Activated T-cell treated with anti-CD3 and anti-CD28 coated beads, Interleukin-2, amount 50 U/mL, for 72 hours (primary cell): ENCODE measurements at regions not wholly inside any gene's neighbourhood (a gene's known extent, or its start where the extent isn't known, plus 50 kb on each side); places are given as distances from the start of the nearest gene placed in this dataset.
"Not testable (repeated sequence)": the region's sequence is repeated elsewhere in the genome, so short reads cannot be mapped to it uniquely, and the experiment has no call there.

Experiments
- ATAC-seq, 2 donors: fragments of 150-1000 bp; cut with Tn5 transposase; replicated peaks in 1 of 2; 2 replicates each; pipeline ENCODE4 v1.10.0; 2021; ENCODE audit warnings: moderate library complexity in 2 of 2, mild to moderate bottlenecking in 1 of 2
- DNase-seq, 2 donors: peaks; one replicate each; pipeline ENCODE4 v3.0.0; 2021 to 2022; ENCODE audit warnings: mixed read lengths in 1 of 2
- H3K27ac Mint-ChIP-seq: one replicate; pipeline ENCODE4 v1.8.0; 2022; ENCODE audit warnings: mild to moderate bottlenecking, moderate library complexity, mixed read lengths
- H3K27me3 Mint-ChIP-seq: one replicate; pipeline ENCODE4 v1.8.0; 2022; ENCODE audit warnings: low read depth, mixed read lengths
- H3K36me3 Mint-ChIP-seq, 2 donors: one replicate each; pipeline ENCODE4 v1.8.0; 2022; ENCODE audit warnings: mixed read lengths in 2 of 2, mild to moderate bottlenecking in 1 of 2; ENCODE audit not compliant: insufficient read depth in 2 of 2
- H3K4me1 Mint-ChIP-seq: one replicate; pipeline ENCODE4 v1.8.0; 2022; ENCODE audit warnings: low read depth, mixed read lengths
- H3K4me3 Mint-ChIP-seq, 2 donors: one replicate each; pipeline ENCODE4 v1.8.0; 2022; ENCODE audit warnings: mild to moderate bottlenecking in 2 of 2, mixed read lengths in 2 of 2, moderate library complexity in 2 of 2
- H3K9me3 Mint-ChIP-seq, 2 donors: one replicate each; pipeline ENCODE4 v1.8.0; 2022; ENCODE audit warnings: mixed read lengths in 2 of 2

GRCh38 chr7:46079421-46079820 is 158.3 kb upstream of the IGFBP3 start:
- ATAC-seq (no peak), DNase-seq (no peak)
- Mint-ChIP-seq H3K27ac (no peak overlapping the region), H3K4me3 (no peak overlapping the region), H3K4me1 (no peaks in the 10 kb centered on the region), H3K36me3 (no peaks in the 10 kb centered on the region), H3K9me3 (peaks cover 1 to 4% of the 10 kb centered on the region in 2 donors), H3K27me3 (no peaks in the 10 kb centered on the region)

GRCh38 chr7:46076527-46076926 is 155.5 kb upstream of the IGFBP3 start:
- Mint-ChIP-seq H3K27ac (no peak overlapping the region), H3K4me1 (no peaks in the 10 kb centered on the region), H3K9me3 (peaks cover 0 to 4% of the 10 kb centered on the region in 2 donors), H3K36me3 (no peaks in the 10 kb centered on the region), H3K4me3 (no peak overlapping the region), H3K27me3 (no peaks in the 10 kb centered on the region)
- no peak for ATAC-seq
- DNase-seq, result no peak

GRCh38 chr7:46072722-46073121 is 151.7 kb upstream of the IGFBP3 start:
- Mint-ChIP-seq H3K27me3 (no peaks in the 10 kb centered on the region), H3K9me3 (peaks cover 0 to 3% of the 10 kb centered on the region in 2 donors), H3K27ac (no peak overlapping the region), H3K4me3 (no peak overlapping the region), H3K4me1 (no peaks in the 10 kb centered on the region), H3K36me3 (no peaks in the 10 kb centered on the region)
- ATAC-seq (no peak), DNase-seq (no peak)

- Mint-ChIP-seq H3K4me3 (no peak overlapping the region), H3K27me3 (no peaks in the 10 kb centered on the region), H3K27ac (no peak overlapping the region), H3K36me3 (no peaks in the 10 kb centered on the region), H3K4me1 (no peaks in the 10 kb centered on the region), H3K9me3 (peaks cover 0 to 3% of the 10 kb centered on the region in 2 donors)
- ATAC-seq (no peak), DNase-seq (no peak)
These were observed 150.5 kb upstream of the IGFBP3 start for GRCh38 chr7:46071601-46072000.

- Mint-ChIP-seq H3K36me3 (no peaks in the 10 kb centered on the region), H3K9me3 (peaks cover 0 to 3% of the 10 kb centered on the region in 2 donors), H3K4me3 (no peak overlapping the region), H3K27ac (no peak overlapping the region), H3K27me3 (no peaks in the 10 kb centered on the region), H3K4me1 (no peaks in the 10 kb centered on the region)
- ATAC-seq (no peak), DNase-seq (no peak)
These were observed 150.0 kb upstream of the IGFBP3 start for GRCh38 chr7:46071076-46071475.

- Mint-ChIP-seq H3K27me3 (no peaks in the 10 kb centered on the region), H3K27ac (no peak overlapping the region), H3K9me3 (peaks cover 0 to 3% of the 10 kb centered on the region in 2 donors), H3K36me3 (no peaks in the 10 kb centered on the region), H3K4me3 (no peak overlapping the region), H3K4me1 (no peaks in the 10 kb centered on the region)
- ATAC-seq (no peak), DNase-seq (no peak)
These were observed 147.1 kb upstream of the IGFBP3 start for GRCh38 chr7:46068159-46068558.

GRCh38 chr7:46059308-46060020 is 138.4 kb upstream of the IGFBP3 start:
- no peaks in the 10 kb centered on the region for H3K27me3 Mint-ChIP-seq
- no peaks in the 10 kb centered on the region for H3K9me3 Mint-ChIP-seq
- ATAC-seq (no peak), DNase-seq (no peak)
- H3K4me1 Mint-ChIP-seq, result no peaks in the 10 kb centered on the region
- no peaks in the 10 kb centered on the region for H3K36me3 Mint-ChIP-seq
- H3K4me3 Mint-ChIP-seq, result no peak overlapping the region
- H3K27ac Mint-ChIP-seq, result no peak overlapping the region

- DNase-seq (no peak), ATAC-seq (peak; percentile 37 to 65)
- Mint-ChIP-seq H3K27me3 (no peaks in the 10 kb centered on the region), H3K4me1 (no peaks in the 10 kb centered on the region), H3K36me3 (no peaks in the 10 kb centered on the region), H3K4me3 (no peak overlapping the region), H3K9me3 (no peaks in the 10 kb centered on the region), H3K27ac (no peak overlapping the region)
These were observed 137.2 kb upstream of the IGFBP3 start for GRCh38 chr7:46058086-46058823.

- H3K27ac Mint-ChIP-seq, result no peak overlapping the region
These were observed 133.8 kb upstream of the IGFBP3 start for GRCh38 chr7:46054915-46055314.

GRCh38 chr7:46054272-46054671 is 133.2 kb upstream of the IGFBP3 start:
- Mint-ChIP-seq H3K36me3 (no peaks in the 10 kb centered on the region), H3K4me3 (no peak overlapping the region), H3K27ac (no peak overlapping the region), H3K4me1 (no peaks in the 10 kb centered on the region), H3K27me3 (no peaks in the 10 kb centered on the region), H3K9me3 (no peaks in the 10 kb centered on the region)
- no peak for ATAC-seq
- DNase-seq, result no peak

More at GRCh38 chr7:46054915-46055314, 133.8 kb upstream of the IGFBP3 start:
- Mint-ChIP-seq H3K4me1 (no peaks in the 10 kb centered on the region), H3K9me3 (no peaks in the 10 kb centered on the region), H3K27me3 (no peaks in the 10 kb centered on the region), H3K4me3 (no peak overlapping the region), H3K36me3 (no peaks in the 10 kb centered on the region)
- ATAC-seq (no peak), DNase-seq (no peak)

GRCh38 chr7:46047581-46047980 is 126.5 kb upstream of the IGFBP3 start:
- H3K27me3 Mint-ChIP-seq, result no peaks in the 10 kb centered on the region
- DNase-seq (no peak), ATAC-seq (no peak)
- H3K4me1 Mint-ChIP-seq, result no peaks in the 10 kb centered on the region
- no peaks in the 10 kb centered on the region for H3K36me3 Mint-ChIP-seq
- no peak overlapping the region for H3K4me3 Mint-ChIP-seq
- H3K9me3 Mint-ChIP-seq, result peaks cover 0 to 4% of the 10 kb centered on the region in 2 donors
- H3K27ac Mint-ChIP-seq, result no peak overlapping the region

- ATAC-seq, H3K36me3 Mint-ChIP-seq: not testable (repeated sequence)
These were observed 122.3 kb upstream of the IGFBP3 start for GRCh38 chr7:46043338-46043737.

GRCh38 chr7:46039813-46040212 is 118.7 kb upstream of the IGFBP3 start:
- H3K36me3 Mint-ChIP-seq, H3K4me3 Mint-ChIP-seq, H3K4me1 Mint-ChIP-seq, H3K27ac Mint-ChIP-seq, H3K27me3 Mint-ChIP-seq, H3K9me3 Mint-ChIP-seq, DNase-seq, ATAC-seq: not testable (repeated sequence)

More at GRCh38 chr7:46043338-46043737, 122.3 kb upstream of the IGFBP3 start:
- H3K27ac Mint-ChIP-seq, DNase-seq, H3K27me3 Mint-ChIP-seq, H3K4me1 Mint-ChIP-seq, H3K9me3 Mint-ChIP-seq, H3K4me3 Mint-ChIP-seq: not testable (repeated sequence)
